K562 (cell line): ENCODE measurements at regions not wholly inside any gene's neighbourhood (a gene's known extent, or its start where the extent isn't known, plus 50 kb on each side); places are given as distances from the start of the nearest gene placed in this dataset.
A peak's percentile ranks its signal among the peaks of the same experiment; 100 is the strongest.

ENCODE experiments used
- ATAC-seq: fragments of 200-7000 bp; cut with Tn5 transposase; 3 replicates; pipeline ENCODE4 v1.9.1; 2020; ENCODE audit warnings: moderate library complexity
- BruUV-seq: library from RNA; stranded (reverse); fragments of 400-500 nt; replicated peaks from 2 replicates; lab custom pipeline; 2021; lab: Mats Ljungman, UMichigan
- CTCF ChIA-PET: fragments of 300-600 bp; formaldehyde crosslinking; extraction: SDS; loops from one replicate; lab custom pipeline; 2021; ENCODE audit warnings: low intra/inter-chr PET ratio; lab: Yijun Ruan, JAX
- POLR2A ChIA-PET: fragments of 300-600, 350-650 bp; sonication (Branson Sonifier 250); formaldehyde crosslinking; extraction: SDS; loops from one replicate; lab custom pipeline; 2021; ENCODE audit warnings: antibody characterized with exemption, inconsistent platforms; lab: Yijun Ruan, JAX
- DNase-seq, 4 experiments: peaks; one replicate each; pipeline versions ENCODE4 v3.0.0 to v3.0.0-alpha.2; 2011 to 2018; ENCODE audit warnings: low spot score in 3 of 4, mixed read lengths in 3 of 4; ENCODE audit errors: extremely low read depth in 1 of 4
- FAIRE-seq: peaks from 2 replicates; lab custom pipeline; 2011; peaks lifted over from hg19 to GRCh38; lab: Jason Lieb, UNC
- H2AFZ ChIP-seq: 2 replicates; pipeline ENCODE4 v1.6.0; 2011; ENCODE audit warnings: low read depth, low read length, control low read depth, inconsistent platforms
- H3K27ac ChIP-seq: fragments of 200-600 bp; 3 replicates; pipeline ENCODE4 v1.8.0; 2011; ENCODE audit warnings: low read depth, mild to moderate bottlenecking, control low read depth, inconsistent platforms, low read length, moderate library complexity, mixed read lengths; ENCODE audit errors: extremely low read depth
- H3K27me3 ChIP-seq, 2 experiments: fragments of 300-600 bp in 1 of 2; 2 replicates in 1 of 2; 3 replicates in 1 of 2; pipeline versions ENCODE4 v1.6.0 to v1.8.0; 2011; ENCODE audit warnings: inconsistent platforms in 2 of 2, low read length in 2 of 2, mild to moderate bottlenecking in 1 of 2, mixed read lengths in 1 of 2, moderate library complexity in 1 of 2; ENCODE audit not compliant: control insufficient read depth in 2 of 2, insufficient read depth in 2 of 2
- H3K36me3 ChIP-seq: fragments of 300-600 bp; 3 replicates; pipeline ENCODE4 v1.8.0; 2011; ENCODE audit warnings: mild to moderate bottlenecking, low read length, inconsistent platforms; ENCODE audit not compliant: control insufficient read depth, insufficient read depth
- H3K4me1 ChIP-seq, 2 experiments: fragments of 200-600 bp in 1 of 2; replicated peaks in 1 of 2; 2 replicates in 1 of 2; 3 replicates in 1 of 2; pipeline versions ENCODE4 v1.5.1 to v1.8.0; 2011; ENCODE audit warnings: inconsistent platforms in 2 of 2, low read length in 2 of 2, mild to moderate bottlenecking in 1 of 2, mixed read lengths in 1 of 2, moderate library complexity in 1 of 2; ENCODE audit not compliant: control insufficient read depth in 2 of 2, insufficient read depth in 2 of 2
- H3K4me2 ChIP-seq: 2 replicates; pipeline ENCODE4 v1.6.1; 2011; ENCODE audit warnings: low read length, control low read depth, inconsistent platforms, mixed read lengths; ENCODE audit not compliant: insufficient read depth
- H3K4me3 ChIP-seq: fragments of 200-600 bp; sonication (generic), shearing (Covaris generic); 2 replicates; pipeline ENCODE4 v1.5.1; 2016; ENCODE audit warnings: control low read depth, inconsistent platforms
- H3K79me2 ChIP-seq: fragments of 200-600 bp; 3 replicates; pipeline ENCODE4 v1.8.0; 2011; ENCODE audit warnings: low read length, inconsistent platforms; ENCODE audit not compliant: control insufficient read depth, insufficient read depth
- H3K9ac ChIP-seq, 2 experiments: 2 replicates each; pipeline versions ENCODE4 v1.6.0 to v1.6.1; 2011; ENCODE audit warnings: low read depth in 2 of 2, low read length in 2 of 2, control low read depth in 1 of 2, inconsistent platforms in 1 of 2, mild to moderate bottlenecking in 1 of 2, mixed read lengths in 1 of 2; ENCODE audit not compliant: insufficient read depth in 1 of 2
- H3K9me1 ChIP-seq: one replicate; pipeline ENCODE4 v1.6.0; 2011; ENCODE audit warnings: inconsistent platforms, mild to moderate bottlenecking, low read length, moderate library complexity; ENCODE audit not compliant: control insufficient read depth, insufficient read depth
- H3K9me3 ChIP-seq: replicated peaks from 2 replicates; pipeline ENCODE4 v1.5.1; 2011; ENCODE audit warnings: low read depth, low read length, inconsistent platforms; ENCODE audit not compliant: control insufficient read depth, insufficient read depth
- H4K20me1 ChIP-seq: replicated peaks from 2 replicates; pipeline ENCODE4 v1.6.1; 2011; ENCODE audit warnings: low read length, inconsistent platforms, mixed read lengths; ENCODE audit not compliant: control insufficient read depth, insufficient read depth
- TEAD1 ChIP-seq, 2 experiments: fragments of 450-650 bp in 1 of 2; sonication (generic) in 1 of 2; formaldehyde crosslinking; IDR thresholded peaks; 2 replicates each; pipeline versions ENCODE4 v1.4.0 to v1.8.0; 2020 to 2022; ENCODE audit warnings: mild to moderate bottlenecking in 2 of 2, missing genetic modification reagents in 1 of 2
- YY1 ChIP-seq, 3 experiments: IDR thresholded peaks; 2 replicates each; pipeline ENCODE4 v1.6.1; 2011; ENCODE audit warnings: low read length in 2 of 3, mild to moderate bottlenecking in 2 of 3, moderate library complexity in 2 of 3, borderline replicate concordance in 1 of 3, control low read depth in 1 of 3, low read depth in 1 of 3; ENCODE audit not compliant: insufficient read depth in 3 of 3, insufficient replicate concordance in 2 of 3, control insufficient read depth in 1 of 3, insufficient read length in 1 of 3; ENCODE audit errors: extremely low read depth in 1 of 3
- ZC3H4 ChIP-seq: sonication (generic); formaldehyde crosslinking; IDR thresholded peaks from 2 replicates; pipeline ENCODE4 v1.9.0; 2021; ENCODE audit warnings: missing genetic modification reagents, borderline replicate concordance
- WGBS: fragments of 100-300 bp; shearing (Covaris generic); methylation state at CpG from one replicate; pipeline ENCODE4 v1.1.6; 2016; ENCODE audit warnings: low coverage, mixed read lengths; ENCODE audit not compliant: insufficient coverage; ENCODE audit errors: missing lambda C conversion rate; 5-methylcytosine and 5-hydroxymethylcytosine counted together
- in situ Hi-C: fragments of 300-500 bp; cut with MboI; formaldehyde crosslinking; loops from 4 replicates; pipeline ENCODE4 v1.15.0; 2018; ENCODE audit warnings: inconsistent platforms, mixed read lengths
- intact Hi-C: fragments of 100-400 bp; cut with micrococcal nuclease; formaldehyde crosslinking; loops from 2 replicates; pipeline ENCODE4 v1.14.2; 2022
- TF ChIP-seq, protein P1 (sequence below): sonication (generic); formaldehyde crosslinking; IDR thresholded peaks from 2 replicates; pipeline ENCODE4 v1.9.0; 2022; ENCODE audit warnings: mild to moderate bottlenecking, missing genetic modification reagents
- TF ChIP-seq, protein P2 (sequence below): fragments of 450-650 bp; formaldehyde crosslinking; IDR thresholded peaks from 2 replicates; pipeline ENCODE4 v1.4.0; 2022; ENCODE audit warnings: mild to moderate bottlenecking, moderate library complexity

DNA sequence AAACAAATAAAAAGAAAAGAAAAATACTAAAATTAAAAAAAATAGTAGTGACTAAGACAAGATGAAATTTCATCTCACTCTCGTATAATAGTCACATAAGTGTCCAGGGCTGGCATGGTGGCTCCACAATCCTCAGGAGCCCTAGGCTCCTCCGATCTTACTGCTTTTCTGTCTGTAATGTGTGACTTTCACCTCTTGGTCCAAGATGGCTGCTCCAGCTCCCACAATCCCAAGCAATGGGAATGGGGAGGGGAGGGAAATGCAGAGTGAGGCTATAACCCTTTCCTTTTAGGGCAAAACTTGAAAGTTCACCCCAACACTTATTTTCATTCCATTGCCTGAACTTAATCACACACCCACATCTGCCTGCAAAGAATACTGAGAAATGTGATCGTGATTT, 90.4 kb downstream of the MOGAT1 start:
- intact Hi-C loops: no loop called here
- H2AFZ ChIP-seq: peak overlapping the region; percentile 74; the same call in 1 of the 2 replicates
- 0 out of 2 replicates have a peak overlapping the region, but pooled peaks have one; percentile 32 for H3K4me2 ChIP-seq
- H4K20me1 ChIP-seq: no peaks in the 10 kb centered on the region
- FAIRE-seq (no peak), DNase-seq (no peak), ATAC-seq (peak; percentile 47; the same call in 1 of the 3 replicates)
- no TSS peak for BruUV-seq
- H3K9ac ChIP-seq: no peak overlapping the region
- no peaks in the 10 kb centered on the region; a peak in 1 of 5 replicates for H3K4me1 ChIP-seq
- no peaks in the 10 kb centered on the region for H3K36me3 ChIP-seq
- TF ChIP-seq, protein P1, sequence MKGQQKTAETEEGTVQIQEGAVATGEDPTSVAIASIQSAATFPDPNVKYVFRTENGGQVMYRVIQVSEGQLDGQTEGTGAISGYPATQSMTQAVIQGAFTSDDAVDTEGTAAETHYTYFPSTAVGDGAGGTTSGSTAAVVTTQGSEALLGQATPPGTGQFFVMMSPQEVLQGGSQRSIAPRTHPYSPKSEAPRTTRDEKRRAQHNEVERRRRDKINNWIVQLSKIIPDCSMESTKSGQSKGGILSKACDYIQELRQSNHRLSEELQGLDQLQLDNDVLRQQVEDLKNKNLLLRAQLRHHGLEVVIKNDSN: no peak
- TF ChIP-seq ZC3H4 (CRISPR knock-in tag) (no peak), YY1 (IDR thresholded peaks at IDR 0.05; ENCODE audit: borderline replicate concordance in 1 of 3, control insufficient read depth in 1 of 3, extremely low read depth in 1 of 3, insufficient read depth in 3 of 3, insufficient read length in 1 of 3, insufficient replicate concordance in 2 of 3, low read depth in 1 of 3, low read length in 2 of 3) (peak in 1 of 3 experiments; percentile 61), TEAD1 (CRISPR knock-in tag; IDR thresholded peaks at IDR 0.05) (no peak)
- TF ChIP-seq, protein P2, sequence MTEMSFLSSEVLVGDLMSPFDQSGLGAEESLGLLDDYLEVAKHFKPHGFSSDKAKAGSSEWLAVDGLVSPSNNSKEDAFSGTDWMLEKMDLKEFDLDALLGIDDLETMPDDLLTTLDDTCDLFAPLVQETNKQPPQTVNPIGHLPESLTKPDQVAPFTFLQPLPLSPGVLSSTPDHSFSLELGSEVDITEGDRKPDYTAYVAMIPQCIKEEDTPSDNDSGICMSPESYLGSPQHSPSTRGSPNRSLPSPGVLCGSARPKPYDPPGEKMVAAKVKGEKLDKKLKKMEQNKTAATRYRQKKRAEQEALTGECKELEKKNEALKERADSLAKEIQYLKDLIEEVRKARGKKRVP (CRISPR knock-in tag): no peak
- TF ChIP-seq, all 486 proteins: peak for 1
- 50% methylated on average over 3 of the region's 3 CpGs for WGBS
- no peak overlapping the region for H3K4me3 ChIP-seq
- H3K27ac ChIP-seq: no peak overlapping the region
- in situ Hi-C loops: no loop called here
- CTCF ChIA-PET: no interaction called here
- POLR2A ChIA-PET: no interaction called here
- H3K9me3 ChIP-seq: no peaks in the 10 kb centered on the region
- H3K79me2 ChIP-seq: no peaks in the 10 kb centered on the region
- H3K9me1 ChIP-seq: no peaks in the 10 kb centered on the region
- no peaks in the 10 kb centered on the region for H3K27me3 ChIP-seq
